ENCODE measurements at regions not wholly inside any gene's neighbourhood (a gene's known extent, or its start where the extent isn't known, plus 50 kb on each side); places are given as distances from the start of the nearest gene placed in this dataset.

- TF ChIP-seq IFI16 (CRISPR knock-in tag; IDR thresholded peaks at IDR 0.05) (no peak), MCM2 (IDR thresholded peaks at IDR 0.05; ENCODE audit: low read depth) (no peak), CREB3L1 (IDR thresholded peaks at IDR 0.05; ENCODE audit: borderline replicate concordance, low read depth) (no peak), GTF2B (IDR thresholded peaks at IDR 0.05; ENCODE audit: extremely low read depth, insufficient read length) (no peak), BCOR (IDR thresholded peaks at IDR 0.05) (no peak), ZNF511 (CRISPR knock-in tag; IDR thresholded peaks at IDR 0.05) (no peak)
- intact Hi-C loops (cut with micrococcal nuclease) (no loop called here), in situ Hi-C loops (cut with MboI) (no loop called here)
- ATAC-seq (no peak), FAIRE-seq (no peak), DNase-seq (ENCODE audit: extremely low read depth in 1 of 4, low spot score in 3 of 4) (no peak)
- Histone ChIP-seq H4K20me1 (replicated peaks; ENCODE audit: control insufficient read depth, insufficient read depth, low read length) (no peaks in the 10 kb centered on the region), H3K27ac (ENCODE audit: extremely low read depth, low read depth, low read length) (no peak overlapping the region), H3K4me2 (ENCODE audit: insufficient read depth, low read length) (no peak overlapping the region), H2AFZ (ENCODE audit: low read depth, low read length) (no peak overlapping the region), H3K27me3 (ENCODE audit: control insufficient read depth in 2 of 2, insufficient read depth in 2 of 2, low read length in 2 of 2) (no peaks in the 10 kb centered on the region), H3K9me1 (ENCODE audit: control insufficient read depth, insufficient read depth, low read length) (no peaks in the 10 kb centered on the region), H3K4me1 (replicated peaks in 1 of 2; ENCODE audit: control insufficient read depth in 2 of 2, insufficient read depth in 2 of 2, low read length in 2 of 2) (no peaks in the 10 kb centered on the region), H3K9me3 (replicated peaks; ENCODE audit: control insufficient read depth, insufficient read depth, low read depth, low read length) (no peaks in the 10 kb centered on the region), H3K79me2 (ENCODE audit: control insufficient read depth, insufficient read depth, low read length) (no peaks in the 10 kb centered on the region), H3K36me3 (ENCODE audit: control insufficient read depth, insufficient read depth, low read length) (no peaks in the 10 kb centered on the region), H3K9ac (ENCODE audit: insufficient read depth in 1 of 2, low read depth in 2 of 2, low read length in 2 of 2) (no peak overlapping the region), H3K4me3 (no peak overlapping the region)
- BruUV-seq (replicated peaks): no TSS peak
- ChIA-PET CTCF (ENCODE audit: low intra/inter-chr PET ratio) (no interaction called here), POLR2A (no interaction called here)
These were observed 409.0 kb downstream of the SPATA31D1 start for GRCh38 chr9:82397534-82397933.

All from K562 (cell line).